ENCODE measurements at regions not wholly inside any gene's neighbourhood (a gene's known extent, or its start where the extent isn't known, plus 50 kb on each side); places are given as distances from the start of the nearest gene placed in this dataset.

DNA sequence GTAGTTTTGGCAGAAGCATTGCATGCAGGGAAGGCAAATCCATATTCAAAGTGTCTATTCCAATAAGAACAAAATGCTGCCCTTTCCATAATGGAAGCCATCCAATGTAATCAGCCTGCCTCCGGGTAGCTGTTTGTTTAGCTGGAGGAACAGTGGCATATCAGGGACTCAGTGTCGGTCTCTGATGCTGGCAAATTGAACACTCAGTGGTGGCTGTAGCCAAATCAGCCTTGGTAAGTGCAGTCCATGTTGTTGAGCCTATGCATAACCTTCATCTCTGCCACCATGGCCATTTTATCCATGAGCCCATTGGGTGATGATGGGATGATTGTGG lies 147.8 kb upstream of the MAX start:
- no peak for DNase-seq

GRCh38 chr14:65251213-65251612 lies 148.9 kb upstream of the MAX start:
- DNase-seq = no peak

- DNase-seq = no peak
Observed at GRCh38 chr14:65252482-65253255, 150.4 kb upstream of the MAX start.

GRCh38 chr14:65255029-65255545 lies 152.8 kb upstream of the MAX start:
- DNase-seq = no peak

DNA sequence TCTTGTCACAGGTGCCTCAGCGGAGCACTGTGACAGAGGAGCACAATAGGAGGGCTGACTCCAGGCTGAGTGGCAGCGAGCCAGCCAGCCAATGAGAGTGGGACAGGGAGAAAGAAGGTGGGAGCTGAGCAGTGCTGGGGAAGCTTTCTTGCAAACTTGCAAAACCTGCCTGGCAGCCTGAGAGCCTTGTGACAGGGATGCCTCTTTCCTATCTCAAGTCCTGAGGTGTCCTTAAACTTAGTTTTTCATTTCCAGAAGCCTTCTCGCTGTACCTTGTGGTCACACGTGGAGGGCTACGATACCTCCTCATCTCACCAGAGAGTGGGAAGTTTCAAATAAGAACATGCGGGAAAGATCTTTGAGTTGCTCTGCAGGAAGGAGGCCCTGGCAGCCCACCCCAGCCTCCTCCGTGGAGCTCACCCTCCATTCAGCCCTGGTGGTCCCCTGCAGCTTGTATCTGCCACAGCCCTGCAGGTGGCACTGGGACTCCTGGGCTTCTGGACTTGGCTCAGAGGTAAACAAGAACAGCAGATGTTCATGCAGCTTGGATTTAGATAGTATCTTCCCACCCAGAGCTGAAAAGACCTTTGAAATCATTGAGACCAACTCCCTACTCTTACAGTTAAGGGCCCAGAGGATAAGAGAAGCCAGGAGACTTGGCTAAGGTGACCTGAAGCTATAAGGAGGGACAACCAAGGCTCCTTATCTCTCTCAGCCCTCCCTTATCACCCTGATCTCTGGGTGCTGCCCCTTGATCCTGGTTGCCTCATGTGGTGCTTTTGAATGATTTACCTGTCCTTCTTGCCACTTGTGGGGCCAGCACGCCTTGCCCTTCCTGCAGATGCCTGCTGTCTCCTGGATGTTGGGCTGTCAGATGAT lies 153.5 kb upstream of the MAX start:
- DNase-seq = no peak

- DNase-seq = no peak
Observed at GRCh38 chr14:65256714-65257113, 154.4 kb upstream of the MAX start.

DNA sequence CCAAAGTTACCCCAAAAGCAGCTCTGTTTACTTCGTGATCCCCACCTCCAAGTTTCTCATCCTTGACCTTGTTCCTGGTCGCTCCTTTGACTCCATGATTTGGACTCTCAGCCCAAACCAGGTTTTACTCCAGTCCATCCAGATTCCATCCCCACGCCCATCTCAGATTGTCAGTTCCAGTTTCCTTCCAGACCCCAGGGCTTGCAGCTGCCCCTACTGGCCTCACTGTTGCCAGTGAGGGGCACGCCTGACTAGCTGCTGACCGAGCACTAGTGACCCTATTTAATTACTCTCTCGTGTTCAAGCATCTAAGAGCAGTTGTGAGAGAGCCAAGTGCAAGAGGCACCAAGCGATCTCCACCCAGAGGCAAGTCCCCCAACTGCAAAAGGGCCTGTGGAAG lies 155.1 kb upstream of the FUT8 start:
- no peak for DNase-seq

- DNase-seq = no peak
Observed at GRCh38 chr14:65258391-65258790, 154.1 kb upstream of the FUT8 start.

- DNase-seq = no peak
Observed at GRCh38 chr14:65259000-65259399, 153.5 kb upstream of the FUT8 start.

DNA sequence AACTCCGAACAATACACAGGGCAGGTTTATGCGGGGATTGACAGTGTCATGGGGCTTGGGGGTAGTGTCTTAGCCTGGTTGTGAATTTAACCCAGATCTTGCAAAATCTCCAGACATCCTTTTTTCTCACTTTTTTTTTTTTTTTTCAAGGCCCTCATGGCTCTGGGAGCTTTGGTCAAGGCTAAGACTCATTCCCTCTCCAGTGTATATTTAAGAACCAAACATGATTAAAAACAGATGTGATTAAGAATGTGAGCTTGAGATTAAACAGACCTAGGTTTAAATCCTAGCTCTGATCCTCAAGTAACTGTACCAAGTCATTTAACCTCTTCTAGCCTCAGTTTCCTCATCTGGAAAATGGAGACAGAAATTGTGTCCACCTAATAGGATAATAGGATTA lies 151.7 kb upstream of the FUT8 start:
- DNase-seq = no peak

GRCh38 chr14:65261425-65261920 lies 151.1 kb upstream of the FUT8 start:
- DNase-seq = no peak

DNA sequence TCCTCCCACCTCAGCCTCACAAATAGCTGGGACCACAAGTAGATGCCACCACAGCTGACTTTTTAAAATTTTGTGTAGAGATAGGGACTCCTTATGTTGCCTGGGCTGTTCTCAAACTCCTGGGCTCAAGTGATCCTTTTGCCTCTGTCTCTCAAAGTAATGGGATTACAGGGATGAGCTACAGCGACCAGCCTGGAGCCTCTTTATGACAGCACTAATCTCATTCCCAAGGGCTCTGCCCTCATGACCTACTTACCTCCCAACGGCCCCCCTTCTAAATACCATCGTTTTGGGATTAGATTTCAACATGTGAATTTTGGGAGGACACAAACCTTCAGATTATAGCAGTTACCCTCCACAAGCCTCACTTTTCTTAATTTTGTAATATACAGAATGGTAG lies 150.6 kb upstream of the FUT8 start:
- no peak for DNase-seq

- no peak for DNase-seq
Observed at GRCh38 chr14:65263177-65263788, 149.2 kb upstream of the FUT8 start.

GRCh38 chr14:65267856-65268255 lies 144.7 kb upstream of the FUT8 start:
- no peak for DNase-seq

DNA sequence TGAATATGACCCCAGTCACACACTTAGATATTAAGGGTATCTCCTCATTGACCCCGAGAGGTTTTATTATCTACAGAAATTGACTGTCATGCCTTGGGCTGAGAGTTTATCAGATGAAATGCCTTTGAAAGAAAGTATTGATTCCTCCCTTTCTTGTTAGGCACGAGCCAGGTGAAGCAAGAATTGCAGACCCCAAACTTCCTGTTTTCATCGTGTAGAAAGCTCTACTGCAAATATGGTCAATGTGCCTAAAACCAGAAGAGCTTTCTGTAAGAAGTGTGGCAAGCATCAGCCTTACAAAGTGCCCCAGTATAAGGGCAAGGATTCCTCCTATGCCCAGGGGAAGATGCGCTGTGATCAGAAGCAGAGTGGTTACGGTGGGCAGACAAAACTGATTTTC lies 143.9 kb upstream of the FUT8 start:
- no peak for DNase-seq

GRCh38 chr14:65269732-65270131 lies 142.8 kb upstream of the FUT8 start:
- no peak for DNase-seq

DNA sequence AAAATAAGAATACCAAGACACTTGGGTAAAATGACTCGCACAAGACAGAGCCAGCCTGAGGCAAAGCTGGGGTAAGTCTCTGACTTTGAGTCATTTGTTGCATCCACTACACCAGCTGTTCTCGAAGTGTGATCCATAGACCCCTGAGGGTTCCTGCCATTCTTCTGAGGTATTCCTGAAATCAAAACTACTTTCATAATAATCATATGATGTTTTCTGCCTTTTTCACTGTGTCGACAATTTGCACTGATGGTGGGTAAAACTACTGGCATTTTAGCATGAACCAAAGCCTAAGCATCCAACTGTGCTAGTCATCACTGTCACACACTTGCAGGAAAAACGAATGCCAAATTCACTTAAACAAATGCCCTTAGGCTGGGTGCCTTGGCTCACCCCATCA lies 135.5 kb upstream of the FUT8 start:
- no peak for DNase-seq

- no peak for DNase-seq
Observed at GRCh38 chr14:65277580-65278270, 134.8 kb upstream of the FUT8 start.

DNA sequence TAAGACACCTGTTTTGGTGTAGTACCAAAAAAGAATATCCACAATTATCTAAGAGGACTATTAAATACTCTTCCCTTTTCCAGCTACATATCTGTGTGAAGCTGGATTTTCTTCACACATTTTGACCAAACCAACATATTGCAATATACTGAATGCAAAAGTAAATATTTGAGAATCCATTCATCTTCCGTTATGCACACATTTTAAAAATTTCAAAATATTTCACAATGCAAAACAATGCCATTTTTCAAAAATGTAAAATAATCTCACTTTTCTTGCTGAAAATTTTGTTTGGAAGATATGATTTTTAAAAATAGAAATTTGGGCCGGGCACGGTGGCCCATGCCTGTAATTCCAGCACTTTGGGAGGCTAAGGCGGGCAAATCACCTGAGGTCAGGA lies 133.9 kb upstream of the FUT8 start:
- DNase-seq = no peak

GRCh38 chr14:65279510-65279909 lies 133.0 kb upstream of the FUT8 start:
- DNase-seq = no peak

DNA sequence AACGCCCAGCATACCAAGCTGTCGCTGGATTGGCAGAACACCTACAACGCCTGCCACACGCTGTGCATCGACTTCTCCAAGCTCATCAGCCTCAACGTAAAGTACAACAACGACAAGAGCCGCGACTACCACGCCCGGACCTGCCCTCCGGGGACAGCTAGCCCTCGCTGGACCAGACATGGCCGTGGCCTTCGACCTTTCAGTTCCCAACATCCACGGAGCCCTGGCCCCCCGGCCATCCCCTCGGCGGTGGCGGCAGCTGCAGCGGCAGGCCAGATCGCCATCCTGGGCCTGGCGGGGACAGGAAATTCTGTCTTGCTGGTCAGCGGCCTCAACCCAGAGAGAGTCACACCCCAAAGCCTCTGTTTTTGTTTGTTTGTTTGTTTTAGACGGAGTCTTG lies 132.6 kb upstream of the FUT8 start:
- no peak for DNase-seq

GRCh38 chr14:65280653-65281052 lies 131.9 kb upstream of the FUT8 start:
- no peak for DNase-seq

All from muscle of arm (tissue), 1 donor.